HepG2 (cell line): ENCODE measurements at regions not wholly inside any gene's neighbourhood (a gene's known extent, or its start where the extent isn't known, plus 50 kb on each side); places are given as distances from the start of the nearest gene placed in this dataset.

Source experiments
- ATAC-seq: fragments of 200-7000 bp; cut with Tn5 transposase; 3 replicates; pipeline ENCODE4 v1.9.1; 2020; ENCODE audit warnings: mild to moderate bottlenecking, moderate library complexity
- BruUV-seq: library from RNA; stranded (reverse); fragments of 400-500 nt; replicated peaks from 2 replicates; lab custom pipeline; 2021; lab: Mats Ljungman, UMichigan
- CTCF ChIA-PET: fragments of 300-600 bp; formaldehyde crosslinking; extraction: SDS; loops from one replicate; lab custom pipeline; 2021; ENCODE audit warnings: low total read pairs, inconsistent platforms, low intra/inter-chr PET ratio; lab: Yijun Ruan, JAX
- POLR2A ChIA-PET: fragments of 350-600 bp; sonication (Branson Sonifier 250); formaldehyde crosslinking; loops from one replicate; lab custom pipeline; 2020; ENCODE audit warnings: antibody characterized with exemption, inconsistent platforms; lab: Yijun Ruan, JAX
- DNase-seq: peaks from one replicate; pipeline ENCODE4 v3.0.0-alpha.2; 2015; ENCODE audit warnings: low spot score
- FAIRE-seq: peaks from 3 replicates; lab custom pipeline; 2011; peaks lifted over from hg19 to GRCh38; lab: Jason Lieb, UNC
- H2AFZ ChIP-seq: one replicate; pipeline ENCODE4 v1.6.1; 2011; ENCODE audit warnings: low read length, inconsistent platforms
- H3K27ac ChIP-seq: fragments of 300-600 bp; 3 replicates; pipeline ENCODE4 v1.8.0; 2011; ENCODE audit warnings: mixed run types, mild to moderate bottlenecking, mixed read lengths, low read length, inconsistent platforms; ENCODE audit not compliant: insufficient read depth; ENCODE audit errors: extremely low read length
- H3K27me3 ChIP-seq, 2 experiments: fragments of 200-600 bp in 1 of 2; 2 replicates in 1 of 2; 3 replicates in 1 of 2; pipeline versions ENCODE4 v1.6.0 to v1.8.0; 2011; ENCODE audit warnings: low read length in 2 of 2, mild to moderate bottlenecking in 2 of 2, moderate library complexity in 2 of 2, inconsistent platforms in 1 of 2; ENCODE audit not compliant: insufficient read depth in 2 of 2, control insufficient read depth in 1 of 2
- H3K36me3 ChIP-seq, 2 experiments: fragments of 200-600 bp in 1 of 2; replicated peaks in 1 of 2; 2 replicates in 1 of 2; 3 replicates in 1 of 2; pipeline versions ENCODE4 v1.5.1 to v1.8.0; 2011; ENCODE audit warnings: low read length in 2 of 2, inconsistent platforms in 1 of 2; ENCODE audit not compliant: insufficient read depth in 2 of 2, control insufficient read depth in 1 of 2
- H3K4me1 ChIP-seq: 2 replicates; pipeline ENCODE4 v1.5.1; 2012; ENCODE audit warnings: low read length, inconsistent platforms; ENCODE audit not compliant: insufficient read depth
- H3K4me2 ChIP-seq: 2 replicates; pipeline ENCODE4 v1.6.0; 2011; ENCODE audit warnings: low read depth, low read length, inconsistent platforms
- H3K4me3 ChIP-seq, 3 experiments: fragments of 200-600 bp in 1 of 3; sonication (generic), shearing (Covaris generic) in 1 of 3; replicated peaks in 1 of 3; 2 replicates each; pipeline ENCODE4 v1.5.1; 2011 to 2016; ENCODE audit warnings: low read length in 3 of 3, inconsistent platforms in 2 of 3, low read depth in 2 of 3, mild to moderate bottlenecking in 2 of 3, control low read depth in 1 of 3, mixed read lengths in 1 of 3; ENCODE audit not compliant: insufficient read depth in 1 of 3
- H3K79me2 ChIP-seq: one replicate; pipeline ENCODE4 v1.6.1; 2011; ENCODE audit warnings: low read length, inconsistent platforms; ENCODE audit not compliant: insufficient read depth
- H3K9ac ChIP-seq: 2 replicates; pipeline ENCODE4 v1.6.0; 2011; ENCODE audit warnings: mild to moderate bottlenecking, low read depth, low read length, inconsistent platforms; ENCODE audit not compliant: insufficient read depth
- H3K9me3 ChIP-seq: 2 replicates; pipeline ENCODE4 v1.5.1; 2012; ENCODE audit warnings: mild to moderate bottlenecking, low read length
- H4K20me1 ChIP-seq: 2 replicates; pipeline ENCODE4 v1.6.0; 2011; ENCODE audit warnings: inconsistent platforms, mild to moderate bottlenecking, low read length, moderate library complexity; ENCODE audit not compliant: insufficient read depth
- CENPX ChIP-seq: sonication (generic); formaldehyde crosslinking; IDR thresholded peaks from 2 replicates; pipeline ENCODE4 v1.9.0; 2021; ENCODE audit warnings: mild to moderate bottlenecking, missing genetic modification reagents, moderate library complexity
- CREB1 ChIP-seq, 2 experiments: fragments of 450-650 bp in 1 of 2; IDR thresholded peaks; 2 replicates each; pipeline ENCODE4 v1.6.1; 2016 to 2017; ENCODE audit warnings: control low read depth in 1 of 2, mild to moderate bottlenecking in 1 of 2, missing compliant biosample characterization in 1 of 2, missing genetic modification characterization in 1 of 2
- CTCF ChIP-seq: sonication (generic); formaldehyde crosslinking; IDR thresholded peaks from 2 replicates; pipeline ENCODE4 v1.5.0; 2020; ENCODE audit warnings: mild to moderate bottlenecking, missing genetic modification reagents, moderate library complexity
- FOXP4 ChIP-seq: sonication (generic); formaldehyde crosslinking; IDR thresholded peaks from 2 replicates; pipeline ENCODE4 v1.4.0; 2020; ENCODE audit warnings: missing genetic modification reagents
- GATAD1 ChIP-seq: IDR thresholded peaks from 2 replicates; pipeline ENCODE4 v1.6.1; 2016; ENCODE audit warnings: missing genetic modification reagents, missing compliant biosample characterization
- GTF2F1 ChIP-seq: fragments of 150-350 bp; IDR thresholded peaks from 2 replicates; pipeline ENCODE4 v1.6.1; 2014; ENCODE audit warnings: low read length
- HHEX ChIP-seq: IDR thresholded peaks from 2 replicates; pipeline ENCODE4 v1.6.1; 2016; ENCODE audit warnings: control low read depth
- SMC3 ChIP-seq: IDR thresholded peaks from 2 replicates; pipeline ENCODE4 v1.6.1; 2011; ENCODE audit warnings: low read length, improper control_type of control experiment
- SOX6 ChIP-seq, 2 experiments: fragments of 450-650 bp in 1 of 2; sonication (generic) in 1 of 2; formaldehyde crosslinking in 1 of 2; IDR thresholded peaks; 2 replicates each; pipeline versions ENCODE4 v1.4.0 to v1.6.1; 2017 to 2020; ENCODE audit warnings: antibody characterized with exemption in 1 of 2, mild to moderate bottlenecking in 1 of 2, missing genetic modification reagents in 1 of 2
- STAG1 ChIP-seq: sonication (generic); formaldehyde crosslinking; IDR thresholded peaks from 2 replicates; pipeline ENCODE4 v1.4.0; 2020; ENCODE audit warnings: missing genetic modification reagents
- TAF15 ChIP-seq: fragments of 200-400 bp; formaldehyde crosslinking; IDR thresholded peaks from one replicate; pipeline ENCODE4 v1.6.1; 2018; ENCODE audit warnings: mild to moderate bottlenecking, low read depth, low read length; ENCODE audit not compliant: poor library complexity, severe bottlenecking
- ZNF230 ChIP-seq: sonication (generic); formaldehyde crosslinking; IDR thresholded peaks from 2 replicates; pipeline ENCODE4 v1.4.0; 2020; ENCODE audit warnings: mild to moderate bottlenecking, missing genetic modification reagents
- WGBS: methylation state at CpG from one replicate; pipeline ENCODE4 v1.1.6; 2017; ENCODE audit warnings: low lambda C conversion rate; 5-methylcytosine and 5-hydroxymethylcytosine counted together
- in situ Hi-C: cut with HindIII; loops from 2 replicates; pipeline ENCODE4 v1.10.0; 2017; ENCODE audit warnings: low pct_unique_long_range_greater_than_20kb; ENCODE audit not compliant: extremely low pct_ligation_motif_present
- intact Hi-C: fragments of 100-400 bp; cut with micrococcal nuclease; formaldehyde crosslinking; loops from one replicate; pipeline ENCODE4 v1.10.0; 2022; ENCODE audit not compliant: unreplicated experiment

GRCh38 chr5:91221917-91222316 lies 161.2 kb downstream of the ARRDC3 start (continued):
- TF ChIP-seq TAF15 (no peak), HHEX (CRISPR knock-in tag) (peak; percentile 67; the same call in 1 of the 2 replicates), GATAD1 (CRISPR knock-in tag) (no peak), ZNF230 (no peak), CENPX (CRISPR knock-in tag) (no peak), FOXP4 (CRISPR knock-in tag) (peak; percentile 34; the same call in 1 of the 2 replicates), SOX6 (IDR thresholded peaks at IDR 0.05) (no peak), SOX6 (CRISPR knock-in tag; IDR thresholded peaks at IDR 0.05) (peak; percentile 38; the same call in 1 of the 2 replicates)

- Histone ChIP-seq H3K27me3 (no peaks in the 10 kb centered on the region), H2AFZ (no peak overlapping the region), H4K20me1 (no peaks in the 10 kb centered on the region), H3K79me2 (no peaks in the 10 kb centered on the region), H3K9ac (no peak overlapping the region), H3K27ac (no peak overlapping the region), H3K4me2 (no peak overlapping the region), H3K4me3 (no peak overlapping the region), H3K36me3 (no peaks in the 10 kb centered on the region), H3K9me3 (no peaks in the 10 kb centered on the region), H3K4me1 (no peaks in the 10 kb centered on the region; the same call in 1 of the 2 replicates)
- ChIA-PET CTCF (interaction anchor here (1.3 kb wide), 1 partner anchor 165 kb away, joined by 6 read pairs; no protein-coding TSS in a partner anchor), POLR2A (interaction anchor here (0.6 to 1.0 kb wide), 3 partner anchors 163 to 198 kb away, joined by 3 read pairs; partner anchors contain the start of gene ARRDC3)
- DNase-seq (no peak), ATAC-seq (peak; percentile 53), FAIRE-seq (peak; percentile 23)
- intact Hi-C loops, result loop anchor here (1.0 to 2.0 kb wide), 2 partner anchors 119 to 287 kb away; no protein-coding TSS in a partner anchor
- peak; percentile 33; the same call in 1 of the 2 replicates for TF ChIP-seq CTCF
- peak; percentile 52; the same call in 1 of the 2 replicates for TF ChIP-seq CREB1 (IDR thresholded peaks at IDR 0.05)
- TF ChIP-seq CREB1 (CRISPR knock-in tag; IDR thresholded peaks at IDR 0.05), result no peak
- peak; percentile 38 for TF ChIP-seq STAG1 (CRISPR knock-in tag)
- no peak for TF ChIP-seq GTF2F1
- 0 out of 2 replicates have a peak, but pooled peaks have one; percentile 7 for TF ChIP-seq SMC3
- no TSS peak for BruUV-seq
- in situ Hi-C loops, result loop anchor here (5.0 to 25.0 kb wide), 2 partner anchors 167 to 358 kb away; no protein-coding TSS in a partner anchor
- WGBS, result 46% methylated on average over 3 of the region's 3 CpGs
These were observed 163.2 kb downstream of the ARRDC3 start for GRCh38 chr5:91219803-91220371.
